DND-41 (cell line): ENCODE measurements at regions not wholly inside any gene's neighbourhood (a gene's known extent, or its start where the extent isn't known, plus 50 kb on each side); places are given as distances from the start of the nearest gene placed in this dataset.

Experiments
- ATAC-seq: fragments of 200-7000 bp; cut with Tn5 transposase; 3 replicates; pipeline ENCODE4 v1.9.1; 2021; ENCODE audit warnings: low read depth; ENCODE audit not compliant: insufficient read depth
- DNase-seq: peaks from one replicate; pipeline ENCODE4 v3.0.0-alpha.2; 2020
- H2AFZ ChIP-seq: 2 replicates; pipeline ENCODE4 v1.6.0; 2012; ENCODE audit warnings: low read depth, low read length
- H3K27ac ChIP-seq: 2 replicates; pipeline ENCODE4 v1.5.1; 2012; ENCODE audit warnings: low read length, inconsistent platforms
- H3K27me3 ChIP-seq: fragments of 200-600 bp; sonication (generic); 2 replicates; pipeline ENCODE4 v1.6.0; 2012; ENCODE audit warnings: low read length, mild to moderate bottlenecking, inconsistent platforms; ENCODE audit not compliant: insufficient read depth, poor library complexity
- H3K36me3 ChIP-seq: 2 replicates; pipeline ENCODE4 v1.5.1; 2012; ENCODE audit warnings: low read length, inconsistent platforms; ENCODE audit not compliant: insufficient read depth
- H3K4me1 ChIP-seq: 2 replicates; pipeline ENCODE4 v1.5.1; 2012; ENCODE audit warnings: mild to moderate bottlenecking, low read length; ENCODE audit not compliant: insufficient read depth
- H3K4me2 ChIP-seq: 2 replicates; pipeline ENCODE4 v1.6.0; 2012; ENCODE audit warnings: mild to moderate bottlenecking, moderate library complexity, low read length, inconsistent platforms; ENCODE audit not compliant: insufficient read depth
- H3K4me3 ChIP-seq, 2 experiments: fragments of 200-600 bp in 1 of 2; shearing (Covaris generic) in 1 of 2; 2 replicates each; pipeline ENCODE4 v1.5.1; 2012 to 2016; ENCODE audit warnings: inconsistent platforms in 2 of 2, low read length in 2 of 2, mild to moderate bottlenecking in 2 of 2, low read depth in 1 of 2, moderate library complexity in 1 of 2
- H3K79me2 ChIP-seq: 2 replicates; pipeline ENCODE4 v1.6.0; 2012; ENCODE audit warnings: low read length, inconsistent platforms; ENCODE audit not compliant: insufficient read depth
- H3K9ac ChIP-seq: 2 replicates; pipeline ENCODE4 v1.6.0; 2012; ENCODE audit warnings: low read depth, mild to moderate bottlenecking, inconsistent platforms, low read length, moderate library complexity
- H3K9me3 ChIP-seq: 2 replicates; pipeline ENCODE4 v1.5.1; 2012; ENCODE audit warnings: low read length, moderate library complexity, mild to moderate bottlenecking, inconsistent platforms; ENCODE audit not compliant: insufficient read depth, severe bottlenecking
- H4K20me1 ChIP-seq: 2 replicates; pipeline ENCODE4 v1.6.0; 2012; ENCODE audit warnings: low read length; ENCODE audit not compliant: insufficient read depth
- EZH2 ChIP-seq: IDR thresholded peaks from 3 replicates; pipeline ENCODE4 v1.6.1; 2012; ENCODE audit warnings: borderline replicate concordance, low read depth, mild to moderate bottlenecking, moderate library complexity, low read length, inconsistent platforms; ENCODE audit not compliant: severe bottlenecking
- TF ChIP-seq, protein P1 (sequence below): IDR thresholded peaks from 2 replicates; pipeline ENCODE4 v1.5.1; 2012; ENCODE audit warnings: borderline replicate concordance, low read length, moderate library complexity, mild to moderate bottlenecking; ENCODE audit not compliant: poor library complexity, severe bottlenecking; ENCODE audit errors: extremely low read depth

- Histone ChIP-seq H3K27ac (no peak overlapping the region), H3K27me3 (peaks cover 14% of the 10 kb centered on the region), H3K4me3 (no peak overlapping the region), H2AFZ (no peak overlapping the region), H4K20me1 (no peaks in the 10 kb centered on the region), H3K9me3 (no peaks in the 10 kb centered on the region), H3K36me3 (no peaks in the 10 kb centered on the region), H3K79me2 (no peaks in the 10 kb centered on the region), H3K4me2 (no peak overlapping the region), H3K4me1 (no peaks in the 10 kb centered on the region), H3K9ac (no peak overlapping the region)
- ATAC-seq: no peak
- DNase-seq: no peak
- TF ChIP-seq, protein P1, sequence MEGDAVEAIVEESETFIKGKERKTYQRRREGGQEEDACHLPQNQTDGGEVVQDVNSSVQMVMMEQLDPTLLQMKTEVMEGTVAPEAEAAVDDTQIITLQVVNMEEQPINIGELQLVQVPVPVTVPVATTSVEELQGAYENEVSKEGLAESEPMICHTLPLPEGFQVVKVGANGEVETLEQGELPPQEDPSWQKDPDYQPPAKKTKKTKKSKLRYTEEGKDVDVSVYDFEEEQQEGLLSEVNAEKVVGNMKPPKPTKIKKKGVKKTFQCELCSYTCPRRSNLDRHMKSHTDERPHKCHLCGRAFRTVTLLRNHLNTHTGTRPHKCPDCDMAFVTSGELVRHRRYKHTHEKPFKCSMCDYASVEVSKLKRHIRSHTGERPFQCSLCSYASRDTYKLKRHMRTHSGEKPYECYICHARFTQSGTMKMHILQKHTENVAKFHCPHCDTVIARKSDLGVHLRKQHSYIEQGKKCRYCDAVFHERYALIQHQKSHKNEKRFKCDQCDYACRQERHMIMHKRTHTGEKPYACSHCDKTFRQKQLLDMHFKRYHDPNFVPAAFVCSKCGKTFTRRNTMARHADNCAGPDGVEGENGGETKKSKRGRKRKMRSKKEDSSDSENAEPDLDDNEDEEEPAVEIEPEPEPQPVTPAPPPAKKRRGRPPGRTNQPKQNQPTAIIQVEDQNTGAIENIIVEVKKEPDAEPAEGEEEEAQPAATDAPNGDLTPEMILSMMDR: no peak
- TF ChIP-seq EZH2: no peak
Measured at GRCh38 chr13:23986619-23987018, 89.3 kb upstream of the C1QTNF9B start.

DNA sequence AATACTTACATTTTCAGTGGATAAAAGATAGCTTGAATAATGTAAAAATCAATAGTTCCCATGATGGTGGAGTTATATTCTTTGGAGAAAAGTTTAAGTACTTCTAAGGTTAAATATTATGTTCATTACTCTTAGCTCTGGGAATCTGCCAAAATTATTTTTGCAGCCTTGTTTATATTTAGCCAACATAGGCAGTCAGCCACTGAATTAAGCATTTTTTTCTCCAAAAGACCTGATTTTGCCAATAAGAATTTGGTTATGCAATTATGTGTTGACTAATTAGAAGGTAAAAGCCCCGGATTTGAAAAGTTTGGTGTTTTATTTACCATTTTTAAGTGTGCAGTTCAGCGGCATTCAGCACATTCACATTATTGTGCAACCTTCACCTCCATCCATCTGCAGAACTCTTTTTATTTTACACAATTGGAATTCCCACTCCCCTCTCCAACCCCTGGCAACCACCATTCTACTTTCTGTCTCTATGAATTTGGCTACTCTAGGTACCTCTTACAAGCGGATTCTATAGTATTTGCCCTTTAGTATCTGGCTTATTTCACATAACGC lies 90.1 kb upstream of the C1QTNF9B start:
- no peak for ATAC-seq
- no peak for DNase-seq
- H3K9me3 ChIP-seq: no peaks in the 10 kb centered on the region
- H3K4me2 ChIP-seq: no peak overlapping the region
- H3K36me3 ChIP-seq: no peaks in the 10 kb centered on the region
- peaks cover 18% of the 10 kb centered on the region for H3K27me3 ChIP-seq
- no peaks in the 10 kb centered on the region for H3K79me2 ChIP-seq
- no peak overlapping the region for H3K4me3 ChIP-seq
- H2AFZ ChIP-seq: no peak overlapping the region
- TF ChIP-seq, protein P1: no peak
- TF ChIP-seq EZH2: no peak
- no peak overlapping the region for H3K9ac ChIP-seq
- no peak overlapping the region for H3K27ac ChIP-seq
- no peaks in the 10 kb centered on the region for H3K4me1 ChIP-seq
- H4K20me1 ChIP-seq: no peaks in the 10 kb centered on the region

DNA sequence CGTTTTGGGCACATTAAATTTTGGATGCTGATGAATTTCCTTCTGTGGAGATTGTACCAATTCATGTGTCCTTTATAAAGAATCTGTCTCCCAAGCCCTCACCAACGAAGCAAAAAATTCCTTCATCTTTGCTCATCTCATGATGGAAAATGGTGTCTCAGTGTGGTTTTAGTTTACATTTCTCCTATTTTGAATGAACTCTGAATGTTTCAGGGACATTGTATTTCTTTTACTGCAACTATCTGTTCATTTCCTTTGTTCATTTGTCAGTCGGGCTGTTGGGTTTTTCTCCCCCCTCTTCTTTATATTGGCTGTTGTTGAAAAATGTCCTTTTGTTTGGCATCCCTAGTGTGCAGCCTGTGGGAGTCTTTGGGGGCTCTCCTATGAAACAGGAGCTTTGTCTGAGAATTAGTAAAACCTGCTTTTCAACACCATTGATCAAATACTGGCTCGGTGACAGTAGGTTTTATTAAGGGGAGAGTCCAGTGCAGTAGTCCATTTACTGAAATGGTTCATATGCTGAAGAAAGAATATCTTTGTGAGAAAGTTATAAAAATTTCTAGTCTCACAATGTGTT lies 91.3 kb upstream of the C1QTNF9B start:
- no peak overlapping the region for H3K4me2 ChIP-seq

More for the DNA sequence above, 91.3 kb upstream of the C1QTNF9B start:
- Histone ChIP-seq H3K79me2 (no peaks in the 10 kb centered on the region), H3K36me3 (no peaks in the 10 kb centered on the region), H3K27me3 (peaks cover 18% of the 10 kb centered on the region), H3K4me3 (no peak overlapping the region), H3K9ac (no peak overlapping the region), H2AFZ (no peak overlapping the region), H4K20me1 (no peaks in the 10 kb centered on the region), H3K27ac (no peak overlapping the region), H3K4me1 (no peaks in the 10 kb centered on the region), H3K9me3 (no peaks in the 10 kb centered on the region)
- DNase-seq (no peak), ATAC-seq (no peak)
- TF ChIP-seq, protein P1: no peak
- no peak for TF ChIP-seq EZH2
